GM19025 (cell line): ENCODE measurements at regions not wholly inside any gene's neighbourhood (a gene's known extent, or its start where the extent isn't known, plus 50 kb on each side); places are given as distances from the start of the nearest gene placed in this dataset.
"Not testable (repeated sequence)": the region's sequence is repeated elsewhere in the genome, so short reads cannot be mapped to it uniquely, and the experiment has no call there.

Experiments
- ATAC-seq: cut with Tn5 transposase; IDR thresholded peaks from one replicate; pipeline ENCODE4 v1.9.1; 2021; ENCODE audit warnings: mild to moderate bottlenecking, low read depth, moderate library complexity; ENCODE audit not compliant: unreplicated experiment

DNA sequence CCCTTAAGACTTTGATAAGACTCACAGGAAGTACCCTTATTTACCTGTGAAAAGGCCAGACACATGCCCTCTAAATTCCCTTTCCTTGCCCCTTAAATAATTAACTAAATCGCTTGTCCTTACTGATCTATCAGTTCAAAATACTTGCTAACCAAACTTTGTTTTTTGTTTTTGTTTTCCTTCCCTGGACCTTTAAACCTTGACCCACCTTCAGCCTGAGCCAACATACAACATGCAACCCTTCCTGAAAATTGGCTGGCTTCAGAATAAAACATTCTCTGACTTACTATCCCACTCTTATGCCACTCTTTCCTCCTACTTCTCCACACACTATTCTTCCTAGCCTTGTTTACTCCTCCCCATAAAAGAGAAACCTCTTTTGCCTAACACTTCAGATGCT lies 448.1 kb upstream of the TRAM1L1 start:
- no peak for ATAC-seq

DNA sequence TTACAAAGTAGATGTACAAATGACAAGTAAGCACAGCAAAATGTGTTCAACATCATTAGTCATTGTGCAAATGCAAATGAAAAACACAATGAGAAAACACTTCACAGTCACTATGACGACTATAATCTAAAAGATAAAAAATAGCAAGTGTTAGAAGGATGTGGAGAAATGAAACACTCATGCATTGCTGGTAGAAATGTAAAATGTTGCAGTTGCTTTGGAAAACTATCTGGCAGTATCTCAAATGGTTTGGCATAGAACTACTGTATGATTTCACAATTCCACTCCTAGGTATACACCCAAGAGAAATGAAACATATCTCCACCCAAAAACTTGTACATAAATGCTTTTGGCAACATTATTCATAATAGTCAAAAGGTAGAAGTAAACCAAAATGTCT lies 459.7 kb upstream of the TRAM1L1 start:
- ATAC-seq: no peak

DNA sequence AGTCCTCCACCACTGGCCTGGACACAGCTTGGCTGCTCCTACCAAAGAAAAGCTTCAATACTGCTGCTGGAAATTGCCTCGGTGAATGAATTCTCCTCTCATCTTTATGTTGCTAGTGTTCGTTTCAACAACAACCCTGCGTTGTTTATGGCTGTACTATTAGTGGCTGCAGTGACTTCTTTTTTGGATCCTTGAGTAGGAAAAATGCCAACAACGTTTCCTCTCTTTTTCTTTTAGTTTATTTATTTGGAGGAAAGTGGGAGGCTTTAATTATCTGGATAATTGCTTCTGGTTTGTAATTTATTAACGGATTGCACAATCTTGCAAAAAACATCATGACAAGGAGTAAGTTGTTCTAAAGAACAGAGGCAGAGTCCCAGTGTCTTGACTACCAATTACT lies 464.1 kb upstream of the TRAM1L1 start:
- no peak for ATAC-seq

DNA sequence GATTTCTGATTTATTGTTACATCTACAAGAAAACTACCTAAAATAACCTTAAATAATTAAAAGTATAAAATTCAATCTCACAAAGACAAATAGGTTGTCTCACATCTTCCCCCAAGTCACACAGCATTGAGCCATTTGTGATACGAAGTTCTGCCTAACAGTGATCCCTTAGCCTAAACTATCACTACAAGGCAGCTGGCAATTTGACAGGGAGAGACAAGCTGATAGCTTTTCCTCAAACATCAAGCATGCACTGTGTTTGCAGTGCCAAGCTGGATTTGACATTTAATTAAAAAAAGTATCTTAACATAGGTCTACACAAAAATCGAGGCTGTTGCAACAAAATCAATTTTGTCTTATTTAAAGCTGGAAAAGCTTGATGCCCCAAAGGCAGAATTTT lies 464.7 kb upstream of the TRAM1L1 start:
- ATAC-seq: no peak

DNA sequence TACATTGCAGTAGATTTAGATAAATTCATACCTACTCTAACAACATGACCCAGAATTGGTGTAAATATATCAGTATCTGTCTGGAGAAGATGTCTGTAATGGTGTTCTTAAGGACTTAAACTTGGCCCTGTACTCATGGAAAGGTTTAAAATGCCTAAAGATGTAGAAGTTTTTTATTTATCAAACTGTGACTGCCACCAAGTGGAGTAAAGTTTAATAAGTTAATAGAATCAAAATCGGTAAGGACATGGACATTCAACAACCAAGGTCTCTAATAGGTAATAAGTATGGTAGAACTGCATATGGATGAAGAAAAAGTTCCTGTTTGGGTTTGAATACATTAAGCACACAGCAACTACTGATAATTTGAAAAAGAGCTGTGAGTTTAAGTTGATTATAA lies 474.0 kb upstream of the NDST3 start:
- ATAC-seq: no peak

DNA sequence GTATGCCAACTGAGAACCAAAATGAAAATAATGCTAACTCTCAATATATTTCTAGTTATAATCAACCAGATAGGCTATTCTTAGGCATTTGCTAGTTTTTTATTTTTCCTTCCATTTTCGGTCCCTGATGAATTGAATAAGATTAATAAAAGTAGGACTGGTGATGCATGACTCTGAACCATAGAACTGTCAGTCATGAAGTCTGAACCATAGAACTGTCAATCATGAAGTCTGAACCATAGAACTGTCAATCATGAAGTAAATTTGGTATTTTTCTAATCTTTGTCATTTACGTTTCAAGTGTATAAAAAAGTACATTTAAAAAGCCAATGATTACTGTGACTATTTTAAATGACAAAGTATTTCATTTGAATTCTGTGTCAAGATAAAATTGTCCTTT lies 460.2 kb upstream of the NDST3 start:
- no peak for ATAC-seq

DNA sequence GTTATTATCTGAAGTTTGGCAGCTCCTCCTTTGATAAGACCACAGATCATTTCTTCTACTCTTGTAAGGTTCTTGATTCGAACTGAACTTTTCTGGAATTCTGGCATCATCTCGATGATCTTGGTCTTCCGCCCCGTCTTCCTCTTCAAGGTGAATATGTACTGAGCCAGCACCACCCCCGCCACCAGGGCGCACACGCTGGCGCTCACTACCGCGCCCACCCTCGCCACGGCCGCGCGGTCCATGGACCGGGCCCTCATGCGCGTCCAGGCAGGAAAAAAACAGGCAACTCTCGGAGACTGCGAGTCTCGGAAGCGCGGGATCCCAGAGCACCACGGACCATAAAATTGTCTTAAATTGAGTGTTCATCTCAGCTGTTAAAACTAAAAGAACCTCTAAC lies 458.4 kb upstream of the NDST3 start:
- no peak for ATAC-seq

DNA sequence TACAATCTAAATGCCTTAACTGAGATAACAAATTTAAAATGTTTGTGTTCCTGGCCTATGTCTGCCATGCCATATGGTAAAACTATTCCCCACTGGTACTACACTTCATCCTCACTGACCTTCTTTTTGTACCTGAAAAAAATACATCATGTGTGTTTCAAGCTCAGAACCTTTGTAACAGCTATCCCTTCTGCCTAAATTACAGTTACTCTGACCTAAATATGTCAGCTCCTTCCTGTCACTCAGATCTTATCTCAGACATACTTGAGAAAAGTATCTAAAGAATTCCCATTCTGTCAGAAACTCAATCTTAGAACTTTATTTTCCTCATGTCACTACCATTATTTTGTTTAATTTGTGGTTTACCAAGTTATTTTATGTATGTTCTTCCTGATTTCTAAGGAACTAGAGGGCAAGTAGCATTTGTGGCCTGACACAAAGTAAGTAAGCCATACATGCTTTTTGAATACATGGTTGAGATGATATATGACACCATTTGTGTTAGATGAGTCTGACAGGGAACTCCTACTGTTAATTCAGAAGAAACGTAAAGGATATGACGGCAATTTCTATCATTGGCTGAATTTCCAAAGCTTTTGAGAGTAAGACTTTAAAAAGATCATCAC lies 456.5 kb upstream of the NDST3 start:
- no peak for ATAC-seq

DNA sequence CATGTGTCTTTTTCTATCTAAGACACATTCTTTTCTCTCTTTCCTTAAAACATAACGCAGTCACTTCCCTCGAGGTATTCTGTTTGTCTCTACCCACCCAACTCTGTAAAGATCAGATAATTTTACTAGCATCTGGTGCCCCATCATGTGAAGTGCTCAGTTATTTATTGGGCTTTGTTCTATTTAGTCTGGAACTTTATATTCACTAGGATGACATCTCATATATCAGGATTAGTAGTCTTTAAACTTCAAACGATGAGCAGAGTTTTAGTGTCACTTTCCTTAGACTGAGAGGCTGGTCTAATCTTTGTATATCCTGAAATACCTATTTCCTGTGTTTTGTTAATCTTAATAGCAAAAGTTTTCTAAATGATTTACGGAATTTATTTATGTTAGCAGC lies 445.5 kb upstream of the NDST3 start:
- no peak for ATAC-seq

DNA sequence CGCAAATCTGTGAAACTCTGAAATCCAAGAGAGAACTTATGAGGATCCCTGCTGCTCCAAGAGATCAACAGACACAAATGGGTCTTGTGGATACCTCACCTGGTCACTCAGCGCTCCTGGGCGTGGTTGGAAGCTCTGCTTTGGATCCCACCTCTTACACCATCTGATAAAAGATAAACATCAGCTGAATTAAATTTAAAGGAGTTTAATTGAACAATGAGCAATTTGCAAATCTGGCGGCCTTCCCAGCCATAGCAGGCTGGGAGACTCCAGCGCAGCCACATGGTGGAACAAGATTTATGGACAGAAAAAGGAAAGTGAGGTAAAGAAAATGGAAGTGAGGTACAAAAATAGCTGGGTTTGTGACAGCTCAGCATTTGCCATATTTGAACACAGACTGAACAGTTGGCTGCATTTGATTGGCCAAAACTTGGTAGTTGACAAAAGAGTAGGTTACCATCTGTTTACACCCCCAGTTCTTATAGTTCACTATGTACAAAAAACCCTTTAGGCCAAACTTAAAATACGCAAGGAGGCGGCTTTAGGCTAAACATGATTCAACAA lies 437.3 kb upstream of the NDST3 start:
- no peak for ATAC-seq

DNA sequence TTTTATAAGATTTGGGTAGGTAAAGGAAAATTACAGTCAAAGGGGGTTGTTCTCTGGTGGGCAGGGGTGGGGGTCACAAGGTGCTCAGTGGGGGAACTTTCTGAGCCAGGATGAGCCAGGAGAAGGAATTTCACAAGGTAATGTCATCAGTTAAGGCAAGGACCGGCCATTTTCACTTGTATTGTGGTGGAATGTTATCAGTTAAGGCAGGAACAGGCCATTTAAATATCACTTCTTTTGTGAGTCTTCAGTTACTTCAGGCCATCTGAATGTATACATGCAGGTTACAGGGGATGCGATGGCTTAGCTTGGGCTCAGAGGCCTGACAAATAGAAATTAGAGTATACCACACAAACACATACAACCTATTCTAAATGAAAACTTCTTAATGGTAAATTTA lies 434.9 kb upstream of the NDST3 start:
- not testable (repeated sequence) for ATAC-seq

DNA sequence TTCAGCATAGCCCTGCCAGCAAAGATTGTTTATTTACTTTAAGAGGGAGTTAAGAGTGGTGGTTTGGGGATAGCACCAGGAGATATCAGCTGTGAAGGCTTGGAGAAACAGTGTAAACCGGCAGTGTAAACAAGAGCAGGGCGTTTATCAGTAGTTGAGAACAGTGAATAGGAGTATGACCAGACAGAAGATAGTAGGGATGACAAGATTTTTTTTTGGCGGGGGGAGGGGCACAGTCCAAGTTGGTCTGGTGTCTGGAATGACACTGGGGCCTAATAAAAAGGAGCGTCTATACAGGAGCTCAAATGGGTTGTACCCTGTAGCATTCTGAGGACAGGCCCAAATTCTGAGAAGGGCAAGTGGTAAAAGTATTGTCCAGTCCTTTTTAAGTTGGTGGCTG lies 433.4 kb upstream of the NDST3 start:
- not testable (repeated sequence) for ATAC-seq

DNA sequence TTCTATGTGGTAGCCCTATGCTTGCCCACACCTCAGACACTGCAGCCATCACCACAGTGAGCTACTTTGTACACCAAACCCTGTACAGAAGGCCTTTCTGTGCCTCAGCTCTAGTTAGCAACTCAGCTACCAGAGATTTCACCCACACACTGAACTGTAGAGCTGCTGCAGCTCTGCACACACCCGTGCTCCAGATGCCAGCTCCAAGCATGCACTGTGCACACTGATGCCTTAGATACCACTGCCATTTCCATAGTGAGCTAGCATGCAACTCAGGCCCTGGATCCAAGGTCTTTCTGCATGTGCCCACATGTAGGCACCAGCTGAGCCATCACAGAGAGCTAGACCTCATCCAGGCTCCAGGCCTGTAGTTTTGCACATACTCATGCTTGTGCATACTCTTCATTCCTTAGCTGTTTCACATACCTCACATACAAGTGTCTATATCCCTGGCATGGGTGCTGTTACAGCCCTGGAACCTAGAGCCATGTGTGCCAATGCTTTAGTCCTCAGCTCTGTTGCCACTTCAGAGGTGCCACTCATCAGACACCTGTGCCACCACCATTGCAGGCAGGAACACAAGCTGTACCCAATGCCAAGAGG lies 423.5 kb upstream of the NDST3 start:
- ATAC-seq: no peak

DNA sequence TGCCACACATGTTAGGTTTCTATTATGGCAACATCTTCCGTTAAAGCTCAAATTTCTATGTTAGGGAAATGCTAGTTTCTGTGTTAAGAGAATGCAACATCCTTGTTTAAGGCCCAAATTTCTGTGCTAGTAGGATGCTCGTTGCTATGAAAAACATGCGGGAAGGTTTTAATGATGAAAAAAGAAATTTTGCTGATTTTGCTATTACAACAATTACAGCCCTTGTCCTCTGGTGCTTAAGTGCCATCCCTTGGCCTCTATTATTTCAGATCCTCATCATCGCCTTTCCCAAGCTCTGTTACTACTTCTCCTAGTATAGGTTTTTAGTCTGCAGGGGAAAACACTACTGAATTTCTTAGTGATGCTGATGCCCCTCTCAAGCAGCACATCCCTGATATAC lies 412.6 kb upstream of the NDST3 start:
- no peak for ATAC-seq

DNA sequence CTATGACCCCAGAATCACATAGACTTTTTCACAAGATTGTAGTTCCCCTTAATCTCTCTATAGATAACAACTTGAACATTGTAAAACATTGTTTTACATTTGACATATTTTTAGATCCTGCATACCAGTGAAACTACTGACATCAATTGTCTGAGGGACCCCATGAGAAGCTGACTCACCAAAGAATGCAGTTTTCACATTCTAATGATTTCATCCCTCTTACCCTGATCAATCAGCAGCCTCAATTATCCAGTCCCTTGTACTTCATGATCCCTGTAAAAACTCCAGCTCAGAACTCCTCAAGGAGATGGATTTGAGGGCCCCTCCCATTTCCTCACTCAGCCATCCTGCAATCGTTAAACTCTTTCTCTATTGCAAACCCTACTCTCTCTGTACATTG lies 411.0 kb upstream of the NDST3 start:
- ATAC-seq: no peak

DNA sequence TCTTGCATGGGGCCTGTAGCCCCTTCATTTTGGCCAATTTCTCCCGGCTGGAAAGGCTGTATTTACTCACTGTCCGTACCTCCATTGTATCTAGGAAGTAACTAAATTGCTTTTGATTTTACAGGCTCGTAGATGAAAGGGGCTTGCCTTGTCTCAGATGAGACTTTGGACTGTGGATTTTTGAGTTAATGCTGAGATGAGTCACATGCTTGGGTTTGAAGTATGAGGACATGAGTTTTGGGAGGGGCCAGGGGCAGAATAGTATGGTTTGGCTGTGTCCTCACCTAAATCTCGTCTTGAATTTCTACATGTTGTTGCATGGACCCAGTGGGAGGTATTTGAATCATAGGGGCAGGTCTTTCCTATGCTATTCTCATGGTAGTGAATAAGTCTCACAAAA lies 407.6 kb upstream of the NDST3 start:
- no peak for ATAC-seq

DNA sequence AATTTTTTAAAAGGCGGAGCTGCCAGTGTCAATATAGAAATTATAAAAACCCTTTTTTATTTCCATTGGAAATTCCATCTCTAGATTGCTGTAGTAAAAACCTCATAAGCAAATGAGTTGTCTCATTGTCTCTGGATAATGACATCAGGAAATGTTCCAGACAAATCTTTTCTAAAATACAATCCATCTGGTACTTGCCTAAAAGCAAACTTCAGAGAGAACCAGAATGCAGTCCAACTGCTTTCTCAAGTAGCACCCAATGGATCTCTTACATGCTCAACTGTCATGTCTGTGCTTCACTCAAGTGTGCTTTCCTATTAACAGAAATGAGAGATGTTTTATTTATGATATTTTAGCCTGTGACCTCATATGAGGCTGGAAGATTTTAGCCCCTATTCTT lies 399.6 kb upstream of the NDST3 start:
- ATAC-seq: no peak

DNA sequence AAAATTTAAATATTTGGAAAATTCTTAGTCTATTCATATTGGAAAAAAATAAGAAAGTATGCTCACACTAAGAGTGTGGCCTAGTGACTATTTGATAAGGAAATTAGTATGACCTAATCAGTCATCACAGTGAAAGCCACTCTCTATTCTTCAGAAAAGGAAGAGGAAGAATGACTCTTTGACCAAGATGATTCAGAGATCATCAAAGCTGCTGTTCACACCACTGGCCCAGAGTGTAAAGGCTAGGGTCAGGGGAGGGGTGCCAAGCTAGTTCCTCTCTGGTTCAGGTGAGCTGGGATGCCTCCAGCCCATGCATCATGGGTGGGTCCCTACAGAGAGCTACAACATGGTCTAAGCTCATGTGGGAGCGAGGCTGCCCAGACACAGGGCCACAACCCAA lies 396.9 kb upstream of the NDST3 start:
- ATAC-seq: no peak

DNA sequence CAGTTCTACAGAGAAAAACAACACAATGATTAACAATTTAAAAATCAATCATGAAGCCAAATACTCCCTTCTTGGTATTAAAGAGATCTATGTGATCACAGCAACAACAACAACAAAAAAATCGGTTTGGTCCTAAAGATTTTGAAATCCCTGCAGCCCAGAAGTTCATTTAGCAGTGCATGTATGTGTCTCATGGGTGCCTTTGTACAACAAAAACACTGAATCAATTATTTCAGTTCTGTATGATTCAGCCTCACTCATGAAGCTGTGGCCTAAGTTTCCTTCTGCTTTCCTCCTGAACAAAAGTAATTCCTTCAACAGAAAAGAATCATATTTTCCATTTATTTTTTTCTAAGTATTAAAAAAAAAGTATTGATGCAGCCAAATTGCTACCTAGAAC lies 393.4 kb upstream of the NDST3 start:
- ATAC-seq: no peak

DNA sequence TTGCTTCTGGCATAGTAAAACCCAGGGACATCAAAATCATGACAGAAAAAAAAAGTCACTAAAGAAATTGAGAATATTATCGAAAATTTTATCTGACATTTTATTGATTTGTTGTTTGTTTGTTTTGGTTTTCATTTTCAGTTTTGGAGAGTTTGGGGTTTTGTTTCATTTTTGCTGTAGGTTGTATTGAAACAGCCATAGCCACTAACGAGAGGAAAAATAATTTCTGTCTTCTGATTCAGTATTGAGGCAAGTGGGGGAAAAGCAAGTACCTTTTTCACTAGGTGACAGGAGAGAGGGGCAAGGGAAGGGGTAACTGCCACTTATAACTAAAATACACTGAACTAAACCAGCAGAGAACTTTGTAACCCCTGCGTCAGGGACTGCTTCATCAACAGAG lies 392.8 kb upstream of the NDST3 start:
- ATAC-seq: no peak

DNA sequence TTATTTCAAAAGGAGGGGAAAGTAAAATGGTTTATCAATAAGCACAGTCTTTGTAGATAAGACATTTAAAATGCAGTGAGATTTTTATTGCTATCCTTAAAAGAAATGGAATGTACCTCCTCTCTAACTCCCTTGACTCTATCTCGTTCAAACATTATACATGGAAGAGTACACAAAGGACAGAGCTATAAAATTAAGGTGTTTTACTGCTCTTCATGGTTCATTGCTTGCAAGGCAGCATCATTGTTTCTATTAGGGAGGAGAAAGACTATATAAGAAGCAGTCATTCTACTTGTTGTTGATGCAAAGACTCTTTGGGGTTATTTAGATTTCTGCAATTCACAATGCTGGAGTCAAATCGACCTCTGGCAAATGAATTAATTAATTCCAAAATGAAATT lies 380.2 kb upstream of the NDST3 start:
- ATAC-seq: no peak

DNA sequence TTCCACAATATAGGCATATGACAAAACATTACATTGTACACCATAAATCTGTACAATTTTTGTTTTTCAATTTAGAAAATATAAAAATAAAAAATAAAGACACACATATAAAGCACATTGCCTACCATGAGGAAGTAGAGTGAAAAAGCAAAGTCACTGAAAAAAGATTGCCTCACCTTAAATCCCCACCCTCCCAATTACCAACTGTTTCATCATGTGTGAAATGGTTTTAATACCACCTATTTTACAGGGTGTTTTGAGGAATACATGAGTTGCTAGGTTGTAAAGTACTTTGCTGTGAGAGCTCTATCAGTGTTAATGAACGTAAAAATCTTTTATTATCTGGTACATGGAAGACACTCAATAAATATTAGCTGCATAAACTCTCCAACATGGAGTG lies 373.6 kb upstream of the NDST3 start:
- ATAC-seq: no peak
